Thyroid gland (tissue), 4 donors: ENCODE measurements at regions not wholly inside any gene's neighbourhood (a gene's known extent, or its start where the extent isn't known, plus 50 kb on each side); places are given as distances from the start of the nearest gene placed in this dataset.

Experiments used
- CTCF ChIP-seq, 6 experiments: fragments of 200-600 bp in 3 of 6; fragments of 450-650 bp in 3 of 6; sonication (generic) in 3 of 6; IDR thresholded peaks; one replicate each; pipeline ENCODE4 v1.5.1; 2016 to 2019; ENCODE audit warnings: antibody characterized with exemption in 6 of 6, mild to moderate bottlenecking in 2 of 6, inconsistent platforms in 1 of 6, moderate library complexity in 1 of 6
- POLR2A ChIP-seq, 2 donors: fragments of 450-650 bp; IDR thresholded peaks; one replicate each; pipeline ENCODE4 v1.6.1; 2017; ENCODE audit warnings: antibody characterized with exemption in 2 of 2, mild to moderate bottlenecking in 2 of 2, moderate library complexity in 1 of 2

DNA sequence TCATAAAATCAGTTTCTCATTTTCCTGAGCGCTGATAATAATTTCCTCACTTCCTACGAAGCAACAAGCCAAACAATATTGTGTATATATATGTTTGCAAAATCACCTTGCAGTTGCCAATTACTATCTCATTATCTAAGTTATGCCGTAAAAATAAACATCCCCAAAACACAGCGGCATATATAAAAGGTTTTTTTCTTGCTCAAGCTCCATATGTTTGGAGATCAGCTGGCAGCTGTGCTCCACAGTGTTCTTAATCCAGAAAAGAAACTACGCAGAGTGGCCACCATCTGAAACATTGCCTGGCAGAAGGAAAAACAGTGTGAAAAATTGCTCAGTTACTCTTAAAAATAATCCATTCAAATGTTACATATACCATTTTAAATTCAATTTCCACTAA, 951.4 kb downstream of the PLOD2 start:
- TF ChIP-seq CTCF (IDR thresholded peaks at IDR 0.05) = no peak
- no peak for TF ChIP-seq POLR2A (IDR thresholded peaks at IDR 0.05)
